Nephron (organoid): ENCODE measurements at regions not wholly inside any gene's neighbourhood (a gene's known extent, or its start where the extent isn't known, plus 50 kb on each side); places are given as distances from the start of the nearest gene placed in this dataset.
"Not testable (repeated sequence)": the region's sequence is repeated elsewhere in the genome, so short reads cannot be mapped to it uniquely, and the experiment has no call there.

Experiments
- H3K27ac Mint-ChIP-seq, 3 experiments: 2 replicates each; pipeline ENCODE4 v1.8.0; 2020; ENCODE audit warnings: mixed read lengths in 3 of 3, mild to moderate bottlenecking in 2 of 3, moderate library complexity in 1 of 3
- H3K27me3 Mint-ChIP-seq: 2 replicates; pipeline ENCODE4 v1.8.0; 2021; ENCODE audit warnings: low read depth, mild to moderate bottlenecking, moderate library complexity, mixed read lengths
- H3K36me3 Mint-ChIP-seq: 2 replicates; pipeline ENCODE4 v1.8.0; 2020; ENCODE audit warnings: low read depth, mixed read lengths
- H3K4me1 Mint-ChIP-seq: 2 replicates; pipeline ENCODE4 v1.8.0; 2020; ENCODE audit warnings: mixed read lengths
- H3K4me3 Mint-ChIP-seq, 3 experiments: 2 replicates each; pipeline ENCODE4 v1.8.0; 2020; ENCODE audit warnings: mild to moderate bottlenecking in 3 of 3, mixed read lengths in 3 of 3, moderate library complexity in 2 of 3
- H3K9me3 Mint-ChIP-seq: 2 replicates; pipeline ENCODE4 v1.8.0; 2020; ENCODE audit warnings: mixed read lengths
- TF ChIP-seq, protein P1 (sequence below), 3 experiments: fragments of 200-600 bp; sonication (generic); IDR thresholded peaks; one replicate each; pipeline ENCODE4 v1.5.0; 2021; ENCODE audit warnings: antibody characterized with exemption in 3 of 3; ENCODE audit not compliant: unreplicated experiment in 3 of 3

GRCh38 chr19:33866696-33867095 lies 70.0 kb downstream of the KCTD15 start:
- Mint-ChIP-seq H3K9me3 (no peaks in the 10 kb centered on the region), H3K27ac (peak overlapping the region in 1 of 3 experiments; percentile 14), H3K27me3 (peaks cover 23% of the 10 kb centered on the region), H3K4me3 (no peak overlapping the region), H3K4me1 (peaks cover 19% of the 10 kb centered on the region), H3K36me3 (no peaks in the 10 kb centered on the region)
- TF ChIP-seq, protein P1, sequence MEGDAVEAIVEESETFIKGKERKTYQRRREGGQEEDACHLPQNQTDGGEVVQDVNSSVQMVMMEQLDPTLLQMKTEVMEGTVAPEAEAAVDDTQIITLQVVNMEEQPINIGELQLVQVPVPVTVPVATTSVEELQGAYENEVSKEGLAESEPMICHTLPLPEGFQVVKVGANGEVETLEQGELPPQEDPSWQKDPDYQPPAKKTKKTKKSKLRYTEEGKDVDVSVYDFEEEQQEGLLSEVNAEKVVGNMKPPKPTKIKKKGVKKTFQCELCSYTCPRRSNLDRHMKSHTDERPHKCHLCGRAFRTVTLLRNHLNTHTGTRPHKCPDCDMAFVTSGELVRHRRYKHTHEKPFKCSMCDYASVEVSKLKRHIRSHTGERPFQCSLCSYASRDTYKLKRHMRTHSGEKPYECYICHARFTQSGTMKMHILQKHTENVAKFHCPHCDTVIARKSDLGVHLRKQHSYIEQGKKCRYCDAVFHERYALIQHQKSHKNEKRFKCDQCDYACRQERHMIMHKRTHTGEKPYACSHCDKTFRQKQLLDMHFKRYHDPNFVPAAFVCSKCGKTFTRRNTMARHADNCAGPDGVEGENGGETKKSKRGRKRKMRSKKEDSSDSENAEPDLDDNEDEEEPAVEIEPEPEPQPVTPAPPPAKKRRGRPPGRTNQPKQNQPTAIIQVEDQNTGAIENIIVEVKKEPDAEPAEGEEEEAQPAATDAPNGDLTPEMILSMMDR (IDR thresholded peaks at IDR 0.05; ENCODE audit: unreplicated experiment in 3 of 3): no peak

- H3K27ac Mint-ChIP-seq: peak overlapping the region; percentile 79 to 88 (median 81)
- H3K9me3 Mint-ChIP-seq: no peaks in the 10 kb centered on the region
- TF ChIP-seq, protein P1 (IDR thresholded peaks at IDR 0.05; ENCODE audit: unreplicated experiment in 3 of 3): no peak
- peaks cover 28% of the 10 kb centered on the region for H3K27me3 Mint-ChIP-seq
- H3K4me1 Mint-ChIP-seq: peaks cover 19% of the 10 kb centered on the region
- H3K36me3 Mint-ChIP-seq: no peaks in the 10 kb centered on the region
- peak overlapping the region; percentile 51 to 66 (median 62) for H3K4me3 Mint-ChIP-seq
These were observed 71.5 kb downstream of the KCTD15 start for GRCh38 chr19:33868076-33868735.

DNA sequence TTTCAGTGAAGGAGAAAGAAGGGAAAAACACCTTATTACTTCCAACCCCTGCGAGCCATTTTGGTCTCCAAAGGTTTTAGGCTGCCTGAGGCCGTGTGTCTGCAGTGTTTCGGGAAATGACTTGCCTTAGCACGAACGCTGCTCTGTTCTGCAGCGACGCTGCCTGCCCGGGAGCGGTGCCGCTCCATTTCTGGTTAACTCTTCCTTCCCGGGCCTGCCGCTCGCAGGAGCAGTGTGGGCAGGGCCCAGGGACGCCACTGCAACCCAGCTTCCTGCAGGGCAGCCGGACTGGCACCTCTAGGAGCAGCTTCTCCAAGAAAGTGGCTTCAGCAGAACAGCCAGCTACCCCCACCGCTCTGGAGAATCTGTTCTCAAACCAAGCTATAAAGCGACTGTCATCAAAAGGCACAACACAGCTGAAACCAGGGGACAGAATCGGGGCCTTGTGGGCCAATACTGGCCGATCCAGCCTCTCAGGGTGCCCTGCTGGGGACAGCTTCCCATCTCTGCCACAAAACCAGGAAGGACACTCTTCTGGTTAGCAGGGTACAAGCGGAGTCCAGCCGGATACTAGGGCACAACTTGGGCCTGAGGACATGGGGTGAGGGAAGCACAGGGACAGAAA lies 72.2 kb downstream of the KCTD15 start:
- Mint-ChIP-seq H3K36me3 (no peaks in the 10 kb centered on the region), H3K27ac (peak overlapping the region; percentile 79 to 88 (median 81)), H3K9me3 (no peaks in the 10 kb centered on the region), H3K4me3 (peak overlapping the region; percentile 51 to 66 (median 62)), H3K27me3 (peaks cover 31% of the 10 kb centered on the region), H3K4me1 (peaks cover 19% of the 10 kb centered on the region)
- TF ChIP-seq, protein P1 (IDR thresholded peaks at IDR 0.05; ENCODE audit: unreplicated experiment in 3 of 3): no peak

- H3K4me1 Mint-ChIP-seq: peaks cover 19% of the 10 kb centered on the region
These were observed 73.7 kb downstream of the KCTD15 start for GRCh38 chr19:33870298-33870932.

DNA sequence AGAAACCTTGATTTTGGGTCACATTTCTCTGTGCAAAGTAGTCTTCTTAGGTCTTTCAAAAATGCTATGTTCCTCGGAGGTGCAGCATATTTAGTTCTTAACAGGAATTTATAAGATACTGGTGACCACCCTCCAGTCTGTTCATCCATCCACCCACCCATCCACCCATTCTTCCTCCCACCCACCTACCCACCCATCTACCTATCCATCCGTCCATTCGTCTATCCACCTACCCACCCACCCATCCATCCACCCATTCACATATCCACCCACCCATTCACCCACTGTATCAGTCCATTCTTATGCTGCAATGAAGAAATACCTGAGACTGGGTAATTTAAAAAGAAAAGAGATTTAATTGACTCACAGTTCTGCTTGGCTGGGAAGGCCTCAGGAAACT lies 74.9 kb downstream of the KCTD15 start:
- Mint-ChIP-seq H3K4me3 (no peak overlapping the region), H3K36me3 (no peaks in the 10 kb centered on the region), H3K27me3 (peaks cover 23% of the 10 kb centered on the region), H3K4me1 (peaks cover 21% of the 10 kb centered on the region), H3K27ac (no peak overlapping the region), H3K9me3 (no peaks in the 10 kb centered on the region)
- TF ChIP-seq, protein P1 (IDR thresholded peaks at IDR 0.05; ENCODE audit: unreplicated experiment in 3 of 3): no peak

More at GRCh38 chr19:33870298-33870932, 73.7 kb downstream of the KCTD15 start:
- not testable (repeated sequence) for H3K36me3 Mint-ChIP-seq, H3K27ac Mint-ChIP-seq, H3K4me3 Mint-ChIP-seq, H3K9me3 Mint-ChIP-seq
- H3K27me3 Mint-ChIP-seq: peaks cover 29% of the 10 kb centered on the region

GRCh38 chr19:33872445-33873320 lies 76.0 kb downstream of the KCTD15 start:
- H3K4me3 Mint-ChIP-seq: no peak overlapping the region
- no peaks in the 10 kb centered on the region for H3K36me3 Mint-ChIP-seq
- peaks cover 18% of the 10 kb centered on the region for H3K27me3 Mint-ChIP-seq
- TF ChIP-seq, protein P1 (IDR thresholded peaks at IDR 0.05; ENCODE audit: unreplicated experiment in 3 of 3): no peak
- peaks cover 25% of the 10 kb centered on the region for H3K4me1 Mint-ChIP-seq
- no peaks in the 10 kb centered on the region for H3K9me3 Mint-ChIP-seq
- H3K27ac Mint-ChIP-seq: no peak overlapping the region
